Stimulated activated CD4-positive, alpha-beta T cell treated with anti-CD3 and anti-CD28 coated beads, Interleukin-15, amount 100 ng/mL, for 24 hours (primary cell): ENCODE measurements at regions not wholly inside any gene's neighbourhood (a gene's known extent, or its start where the extent isn't known, plus 50 kb on each side); places are given as distances from the start of the nearest gene placed in this dataset.
"Not testable (repeated sequence)": the region's sequence is repeated elsewhere in the genome, so short reads cannot be mapped to it uniquely, and the experiment has no call there.

Experiments
- DNase-seq: peaks from one replicate; pipeline ENCODE4 v3.0.0-alpha.2; 2020

- no peak for DNase-seq
Observed at GRCh38 chr1:18564676-18565075, 66.0 kb upstream of the PAX7 start.

DNA sequence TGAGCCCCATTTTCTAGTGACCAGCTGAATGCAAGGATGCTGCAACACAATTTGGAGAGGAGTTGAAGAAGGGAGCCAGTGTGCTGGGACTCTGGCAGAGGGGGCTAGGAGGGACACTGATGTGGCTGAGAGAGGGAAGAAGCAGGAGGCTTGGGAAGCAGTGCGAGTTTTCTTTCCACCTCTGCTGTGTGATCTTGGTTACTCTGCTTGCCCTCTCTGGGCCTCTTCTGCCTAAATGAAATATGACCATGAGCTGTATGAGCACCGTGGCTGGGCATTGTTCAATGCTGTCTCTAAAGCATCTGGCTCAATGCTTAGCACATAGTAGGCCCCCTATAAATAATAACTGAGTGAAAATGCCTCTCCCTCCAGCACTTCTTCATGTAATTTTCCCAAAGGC, 65.3 kb upstream of the PAX7 start:
- DNase-seq = no peak

DNA sequence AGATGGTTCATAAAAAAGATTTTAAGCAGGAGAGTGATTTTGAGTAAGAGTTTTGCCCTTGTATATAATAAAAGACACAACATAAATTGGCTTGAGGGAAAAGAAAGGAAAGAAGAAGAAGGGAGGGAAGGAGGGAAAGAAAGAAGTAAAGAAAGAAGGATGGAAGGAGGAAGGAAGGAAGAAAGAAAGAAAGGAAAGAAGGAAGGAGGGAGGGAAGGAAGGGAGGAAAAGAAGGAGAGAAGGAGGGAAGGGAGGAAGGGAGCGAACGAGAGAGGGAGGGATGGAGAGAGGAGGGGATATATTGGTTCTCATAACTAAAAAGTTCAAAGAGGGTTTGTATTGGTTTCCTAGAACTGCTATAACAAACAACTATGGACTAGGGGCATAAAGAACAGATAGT, 62.2 kb upstream of the PAX7 start:
- DNase-seq = no peak

GRCh38 chr1:18569251-18569650, 61.4 kb upstream of the PAX7 start:
- no peak for DNase-seq

DNA sequence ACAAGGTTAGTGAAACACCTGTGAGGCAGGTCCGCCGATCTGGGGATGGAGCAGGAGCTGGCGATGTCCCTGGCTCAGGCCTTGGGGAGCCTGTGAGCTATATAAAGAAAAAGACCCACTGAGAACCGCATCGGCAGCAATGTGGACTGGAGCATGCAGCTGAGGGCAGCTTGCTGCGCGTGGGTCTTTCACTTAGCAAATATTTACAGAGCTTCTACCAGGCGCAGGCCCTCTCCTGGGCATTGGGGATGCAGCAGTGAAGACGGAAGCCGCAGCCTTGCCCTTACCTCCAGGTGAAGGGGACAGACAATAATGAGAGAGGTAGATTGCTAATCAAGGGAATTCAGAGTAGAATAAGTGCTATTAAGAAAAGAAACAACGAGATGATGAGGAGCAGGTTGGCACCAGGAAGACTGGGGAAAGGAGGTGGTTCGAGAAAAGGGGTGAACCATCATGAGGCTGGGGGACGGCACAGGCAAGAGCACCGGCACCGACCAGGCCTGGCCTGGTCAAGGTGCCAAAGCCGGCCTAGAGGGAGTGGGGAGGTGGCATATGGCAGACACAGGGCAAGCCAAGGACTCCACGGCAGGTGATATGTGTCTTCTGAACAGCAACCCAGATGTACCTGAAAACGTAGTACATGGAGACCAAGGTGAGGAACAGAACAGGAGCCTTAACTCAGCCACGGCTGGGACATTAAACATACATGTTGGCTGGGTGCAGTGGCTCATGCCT, 60.7 kb upstream of the PAX7 start:
- no peak for DNase-seq

GRCh38 chr1:18571275-18571674, 59.4 kb upstream of the PAX7 start:
- DNase-seq = no peak

DNA sequence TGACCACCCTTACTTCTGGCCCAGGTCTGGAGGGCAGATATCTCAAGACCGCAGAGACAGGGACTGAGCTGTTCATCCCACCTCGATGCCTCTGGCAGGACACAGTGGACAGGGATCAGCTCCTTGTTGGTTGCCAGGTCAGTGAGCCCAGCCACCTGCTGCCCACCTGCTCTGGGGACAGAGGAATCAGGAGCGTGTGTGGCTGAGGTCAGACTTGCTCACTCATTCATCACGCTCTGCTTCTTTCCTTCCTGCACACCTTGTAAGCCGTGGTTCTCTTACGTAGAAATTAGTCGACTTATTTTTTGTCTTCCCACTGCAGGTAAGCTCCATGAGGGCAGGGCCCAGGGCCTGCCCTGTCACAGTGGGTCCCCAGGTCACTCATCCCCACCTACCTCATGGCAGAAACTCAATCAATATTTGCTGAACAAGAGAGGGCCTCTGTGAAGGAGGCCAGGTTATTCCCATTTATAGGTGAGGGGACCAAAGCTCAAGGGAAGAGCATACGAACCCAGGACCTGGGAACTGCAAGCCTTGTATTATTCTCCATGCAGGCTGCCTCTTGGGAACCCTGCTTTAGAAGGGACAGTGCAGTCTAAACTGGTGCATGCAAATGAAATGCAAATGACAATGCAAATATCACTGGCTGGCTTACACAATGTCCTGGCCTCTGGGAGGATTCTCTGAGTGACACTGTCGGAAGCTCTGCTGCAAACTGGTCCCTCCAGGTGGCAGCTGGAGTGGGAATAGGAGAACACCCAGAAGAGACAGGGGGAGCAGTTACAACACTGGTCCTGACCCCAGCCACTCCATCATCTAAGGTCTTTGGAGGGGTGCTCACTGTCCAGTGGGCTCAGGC, 58.4 kb upstream of the PAX7 start:
- no peak for DNase-seq

- no peak for DNase-seq
Observed at GRCh38 chr1:18573170-18573569, 57.5 kb upstream of the PAX7 start.

GRCh38 chr1:18574754-18575153, 55.9 kb upstream of the PAX7 start:
- no peak for DNase-seq

- DNase-seq = peak; percentile 71
Observed at GRCh38 chr1:18575620-18576019, 55.0 kb upstream of the PAX7 start.

- DNase-seq = no peak
Observed at GRCh38 chr1:18578271-18578670, 52.4 kb upstream of the PAX7 start.

GRCh38 chr1:18579267-18579666, 51.4 kb upstream of the PAX7 start:
- not testable (repeated sequence) for DNase-seq

GRCh38 chr1:18580047-18580446, 50.6 kb upstream of the PAX7 start:
- DNase-seq = no peak

DNA sequence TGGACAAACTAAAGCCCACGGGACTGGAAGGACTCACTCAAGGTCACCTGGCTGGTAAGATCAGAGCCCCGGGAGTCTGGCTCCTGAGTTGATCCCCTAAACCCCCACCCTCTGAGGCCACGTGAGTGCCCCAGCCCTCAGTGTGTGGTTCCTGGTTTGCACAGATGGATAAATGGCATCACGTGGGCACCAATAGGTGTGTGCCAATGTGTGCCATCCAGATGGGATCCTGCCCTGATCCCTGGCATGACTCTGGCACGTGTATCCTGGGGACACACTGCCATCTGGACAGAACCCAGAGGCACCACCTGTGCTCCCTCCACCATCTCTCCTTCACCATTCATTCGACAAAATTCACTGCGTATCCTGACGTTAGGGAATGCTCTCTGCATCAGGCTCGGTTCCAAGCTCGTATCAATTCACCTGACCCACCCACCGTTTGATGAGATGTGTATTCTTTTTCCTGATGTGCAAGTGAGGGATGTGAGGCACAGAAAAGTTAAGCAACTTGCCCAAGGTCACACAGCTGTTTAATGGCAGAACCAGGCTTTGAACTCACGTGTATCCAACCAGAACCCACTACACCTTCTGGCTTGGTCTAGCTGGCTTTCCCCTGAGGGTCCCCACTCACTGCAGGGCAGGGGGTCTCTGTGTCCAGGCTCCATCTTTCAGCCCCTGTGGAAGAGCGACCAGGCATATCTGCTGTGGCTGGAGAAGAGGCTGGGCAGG, 49.8 kb upstream of the PAX7 start:
- DNase-seq = no peak
